Fibroblast of lung (primary cell): ENCODE measurements at regions not wholly inside any gene's neighbourhood (a gene's known extent, or its start where the extent isn't known, plus 50 kb on each side); places are given as distances from the start of the nearest gene placed in this dataset.

Source experiments
- EZH2 ChIP-seq: IDR thresholded peaks from 2 replicates; pipeline ENCODE4 v1.5.1; 2012; ENCODE audit warnings: low read length, control low read depth, mild to moderate bottlenecking; ENCODE audit errors: missing control alignments
- TF ChIP-seq, protein P1 (sequence below), 2 donors: IDR thresholded peaks in 1 of 2; conservative IDR thresholded peaks in 1 of 2; 1 replicate in 1 of 2; 2 replicates in 1 of 2; pipeline ENCODE4 v1.5.1; 2011 to 2012; ENCODE audit warnings: low read length in 2 of 2, control low read depth in 1 of 2, inconsistent platforms in 1 of 2, low read depth in 1 of 2, mild to moderate bottlenecking in 1 of 2

DNA sequence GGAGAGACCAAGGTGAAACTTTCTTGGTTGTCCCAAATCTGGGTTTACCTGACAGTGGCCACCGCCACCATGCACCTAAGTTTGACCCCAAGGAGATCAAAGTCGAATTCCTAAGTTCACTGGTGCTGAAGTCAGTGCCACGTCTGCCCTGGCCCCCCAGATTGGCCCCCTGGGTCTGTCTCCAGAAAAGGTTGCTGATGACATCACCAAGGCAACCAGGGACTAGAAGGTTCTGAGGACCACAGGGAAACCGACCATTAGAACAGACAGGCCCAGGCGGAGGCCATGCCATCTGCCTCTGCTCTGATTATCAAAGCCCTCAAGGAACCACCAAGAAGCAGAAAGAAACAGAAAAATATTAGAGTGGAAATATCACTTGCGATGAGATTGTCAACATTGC, 91.2 kb downstream of the DLL1 start:
- TF ChIP-seq, protein P1, sequence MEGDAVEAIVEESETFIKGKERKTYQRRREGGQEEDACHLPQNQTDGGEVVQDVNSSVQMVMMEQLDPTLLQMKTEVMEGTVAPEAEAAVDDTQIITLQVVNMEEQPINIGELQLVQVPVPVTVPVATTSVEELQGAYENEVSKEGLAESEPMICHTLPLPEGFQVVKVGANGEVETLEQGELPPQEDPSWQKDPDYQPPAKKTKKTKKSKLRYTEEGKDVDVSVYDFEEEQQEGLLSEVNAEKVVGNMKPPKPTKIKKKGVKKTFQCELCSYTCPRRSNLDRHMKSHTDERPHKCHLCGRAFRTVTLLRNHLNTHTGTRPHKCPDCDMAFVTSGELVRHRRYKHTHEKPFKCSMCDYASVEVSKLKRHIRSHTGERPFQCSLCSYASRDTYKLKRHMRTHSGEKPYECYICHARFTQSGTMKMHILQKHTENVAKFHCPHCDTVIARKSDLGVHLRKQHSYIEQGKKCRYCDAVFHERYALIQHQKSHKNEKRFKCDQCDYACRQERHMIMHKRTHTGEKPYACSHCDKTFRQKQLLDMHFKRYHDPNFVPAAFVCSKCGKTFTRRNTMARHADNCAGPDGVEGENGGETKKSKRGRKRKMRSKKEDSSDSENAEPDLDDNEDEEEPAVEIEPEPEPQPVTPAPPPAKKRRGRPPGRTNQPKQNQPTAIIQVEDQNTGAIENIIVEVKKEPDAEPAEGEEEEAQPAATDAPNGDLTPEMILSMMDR (conservative IDR thresholded peaks at IDR 0.05 in 1 of 2, IDR thresholded peaks at IDR 0.05 in 1 of 2; ENCODE audit: low read depth in 1 of 2, low read length in 2 of 2), result no peak
- TF ChIP-seq EZH2, result no peak
